Upper lobe of right lung (tissue), 1 donor: ENCODE measurements at regions not wholly inside any gene's neighbourhood (a gene's known extent, or its start where the extent isn't known, plus 50 kb on each side); places are given as distances from the start of the nearest gene placed in this dataset.

Experiments used
- ATAC-seq: fragments of 200-7000 bp; cut with Tn5 transposase; one replicate; pipeline ENCODE4 v1.9.1; 2020; ENCODE audit warnings: mild to moderate bottlenecking, moderate library complexity
- DNase-seq: peaks from one replicate; pipeline ENCODE4 v3.0.0-alpha.2; 2020
- H3K27ac ChIP-seq: fragments of 200-600 bp; one replicate; pipeline ENCODE4 v1.8.0; 2022
- H3K27me3 ChIP-seq: fragments of 200-600 bp; one replicate; pipeline ENCODE4 v1.8.0; 2022; ENCODE audit warnings: mild to moderate bottlenecking
- H3K36me3 ChIP-seq: fragments of 200-600 bp; one replicate; pipeline ENCODE4 v1.8.0; 2022
- H3K4me1 ChIP-seq: fragments of 200-600 bp; one replicate; pipeline ENCODE4 v1.8.0; 2022
- H3K4me3 ChIP-seq: fragments of 200-600 bp; one replicate; pipeline ENCODE4 v1.8.0; 2022; ENCODE audit warnings: mild to moderate bottlenecking
- H3K9me3 ChIP-seq: fragments of 200-600 bp; one replicate; pipeline ENCODE4 v1.8.0; 2022
- CTCF ChIP-seq: fragments of 200-600 bp; IDR thresholded peaks from one replicate; pipeline ENCODE4 v1.8.0; 2022; ENCODE audit warnings: antibody characterized with exemption
- intact Hi-C: fragments of 100-400 bp; cut with DNase I; formaldehyde crosslinking; loops from one replicate; pipeline ENCODE4 v1.11.0; 2022
- donor health status: DM: no; HTN: yes; CAD: no; lungs with severe emphysema.

GRCh38 chr1:55821234-55821633 lies 606.1 kb upstream of the USP24 start:
- H3K27me3 ChIP-seq = no peaks in the 10 kb centered on the region
- no peak overlapping the region for H3K4me3 ChIP-seq
- peaks cover 4% of the 10 kb centered on the region for H3K4me1 ChIP-seq
- DNase-seq (no peak), ATAC-seq (no peak)
- no peak for TF ChIP-seq CTCF
- no peaks in the 10 kb centered on the region for H3K36me3 ChIP-seq
- no peaks in the 10 kb centered on the region for H3K9me3 ChIP-seq
- intact Hi-C loops = no loop called here
- H3K27ac ChIP-seq = no peak overlapping the region

DNA sequence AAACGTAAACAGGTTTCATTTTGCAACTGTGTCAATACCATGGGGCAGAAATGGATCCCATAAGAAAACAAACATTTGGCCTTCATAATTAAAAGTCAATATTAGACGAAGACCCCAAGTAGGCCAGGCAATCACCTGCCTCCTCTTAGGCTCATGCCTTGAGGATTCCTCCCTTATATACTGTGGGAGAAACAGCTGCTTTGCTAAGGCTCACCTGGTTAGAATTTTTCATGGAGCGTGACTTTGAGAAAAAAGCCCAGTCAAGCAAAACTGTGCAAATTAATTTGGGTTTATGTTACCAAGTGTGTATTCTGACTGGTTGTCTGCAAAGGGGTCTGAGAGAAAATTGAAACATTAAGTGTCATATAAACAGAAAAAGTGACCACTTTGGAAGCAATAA lies 605.3 kb upstream of the USP24 start:
- no peaks in the 10 kb centered on the region for H3K9me3 ChIP-seq
- H3K36me3 ChIP-seq = no peaks in the 10 kb centered on the region
- no peak for TF ChIP-seq CTCF
- DNase-seq (no peak), ATAC-seq (no peak)
- H3K27me3 ChIP-seq = no peaks in the 10 kb centered on the region
- intact Hi-C loops = no loop called here
- no peak overlapping the region for H3K4me3 ChIP-seq
- no peak overlapping the region for H3K27ac ChIP-seq
- peaks cover 9% of the 10 kb centered on the region for H3K4me1 ChIP-seq

GRCh38 chr1:55819011-55819410 lies 603.8 kb upstream of the USP24 start:
- ATAC-seq = no peak
- no peak for TF ChIP-seq CTCF
- no peak overlapping the region for H3K4me3 ChIP-seq
- no peaks in the 10 kb centered on the region for H3K27me3 ChIP-seq
- intact Hi-C loops = no loop called here
- no peak overlapping the region for H3K27ac ChIP-seq
- H3K4me1 ChIP-seq = peaks cover 9% of the 10 kb centered on the region
- DNase-seq = no peak
- no peaks in the 10 kb centered on the region for H3K36me3 ChIP-seq
- H3K9me3 ChIP-seq = no peaks in the 10 kb centered on the region

DNA sequence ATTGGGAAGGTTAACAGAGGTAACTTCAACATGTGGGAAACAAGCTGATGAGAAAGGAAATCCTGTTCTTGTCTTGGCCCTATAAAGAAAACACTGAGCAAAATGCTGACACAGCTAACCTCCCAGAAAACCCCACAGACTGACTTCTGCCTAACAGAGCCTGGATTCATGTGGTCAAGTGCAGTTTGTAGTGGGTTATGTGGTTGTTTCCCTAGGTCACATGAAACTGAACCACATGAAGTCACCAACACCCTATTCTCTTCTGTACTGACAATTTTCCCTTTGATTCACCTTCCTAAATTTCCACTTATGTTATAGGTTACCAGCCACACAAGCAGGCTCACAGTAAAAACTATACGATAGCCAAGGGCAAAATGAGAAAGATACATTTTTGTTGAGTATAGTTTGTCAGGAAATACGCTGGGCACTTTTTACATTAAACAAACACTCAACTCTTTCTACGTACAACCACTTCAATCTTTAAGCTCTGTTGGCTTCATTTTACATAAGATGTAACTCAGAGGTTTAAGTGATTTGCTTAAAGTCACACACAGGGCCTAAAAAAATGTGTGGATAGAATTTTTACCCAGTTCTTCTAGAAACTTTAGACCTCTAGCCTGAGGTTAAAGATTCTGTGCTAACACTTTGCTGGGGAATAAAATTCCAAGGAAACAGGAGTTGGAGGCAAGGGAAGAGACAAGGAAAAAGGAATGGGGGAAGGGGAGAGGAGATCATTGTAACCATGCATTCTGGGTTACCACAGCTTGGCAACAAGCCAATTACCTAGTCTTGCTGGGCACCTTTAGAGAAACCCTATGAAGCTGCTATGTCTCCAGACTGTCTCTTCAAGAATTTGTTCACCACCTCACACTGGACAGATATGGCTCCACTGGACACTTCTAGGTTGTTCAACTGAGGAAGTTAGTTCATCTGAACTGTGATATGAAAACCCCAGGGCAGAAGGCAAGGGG lies 601.6 kb upstream of the USP24 start:
- DNase-seq = no peak
- no peak for ATAC-seq
- intact Hi-C loops = no loop called here

GRCh38 chr1:55815745-55816455 lies 600.7 kb upstream of the USP24 start:
- intact Hi-C loops = no loop called here
- no peak for TF ChIP-seq CTCF
- DNase-seq (no peak), ATAC-seq (no peak)
- H3K9me3 ChIP-seq = no peaks in the 10 kb centered on the region
- peaks cover 9% of the 10 kb centered on the region for H3K4me1 ChIP-seq
- no peak overlapping the region for H3K27ac ChIP-seq
- no peaks in the 10 kb centered on the region for H3K27me3 ChIP-seq
- no peaks in the 10 kb centered on the region for H3K36me3 ChIP-seq
- no peak overlapping the region for H3K4me3 ChIP-seq

More for the DNA sequence above, 601.6 kb upstream of the USP24 start:
- H3K4me3 ChIP-seq = no peak overlapping the region
- no peak overlapping the region for H3K27ac ChIP-seq
- H3K27me3 ChIP-seq = no peaks in the 10 kb centered on the region
- no peaks in the 10 kb centered on the region for H3K36me3 ChIP-seq
- TF ChIP-seq CTCF = no peak
- H3K9me3 ChIP-seq = no peaks in the 10 kb centered on the region
- peaks cover 9% of the 10 kb centered on the region for H3K4me1 ChIP-seq
